Brain microvascular endothelial cell (primary cell): ENCODE measurements at regions not wholly inside any gene's neighbourhood (a gene's known extent, or its start where the extent isn't known, plus 50 kb on each side); places are given as distances from the start of the nearest gene placed in this dataset.

Experiments
- DNase-seq: peaks from one replicate; pipeline ENCODE4 v3.0.0-alpha.2; 2020
- H3K27ac ChIP-seq: fragments of 250-450 bp; sonication (Bioruptor Pico); 2 replicates; pipeline ENCODE4 v1.5.1; 2020; ENCODE audit warnings: mild to moderate bottlenecking, moderate library complexity
- H3K27me3 ChIP-seq: fragments of 250-450 bp; sonication (Bioruptor Pico); replicated peaks from 2 replicates; pipeline ENCODE4 v1.5.1; 2020; ENCODE audit warnings: mild to moderate bottlenecking
- H3K36me3 ChIP-seq: fragments of 250-450 bp; sonication (Bioruptor Pico); replicated peaks from 2 replicates; pipeline ENCODE4 v1.5.1; 2020; ENCODE audit warnings: mild to moderate bottlenecking
- H3K4me3 ChIP-seq: 2 replicates; pipeline ENCODE4 v1.5.1; 2011; ENCODE audit warnings: low read depth, mild to moderate bottlenecking, control low read depth, low read length, moderate library complexity
- CTCF ChIP-seq: IDR thresholded peaks from 2 replicates; pipeline ENCODE4 v1.5.1; 2011; ENCODE audit warnings: low read depth, mild to moderate bottlenecking, moderate library complexity, low read length, control low read depth, inconsistent platforms; ENCODE audit errors: missing control alignments
- in situ Hi-C: cut with HindIII; loops from 2 replicates; pipeline ENCODE4 v1.10.0; 2017; ENCODE audit warnings: low sequenced_read_pairs, low pct_ligation_motif_present

GRCh38 chr5:61280205-61280604 lies 51.9 kb upstream of the ZSWIM6 start:
- Histone ChIP-seq H3K27me3 (no peaks in the 10 kb centered on the region), H3K4me3 (no peak overlapping the region), H3K27ac (no peak overlapping the region), H3K36me3 (no peaks in the 10 kb centered on the region)
- no peak for TF ChIP-seq CTCF
- DNase-seq = peak; percentile 86
- in situ Hi-C loops = no loop called here

GRCh38 chr5:61280761-61281427 lies 51.2 kb upstream of the ZSWIM6 start:
- Histone ChIP-seq H3K27ac (no peak overlapping the region), H3K4me3 (no peak overlapping the region), H3K36me3 (no peaks in the 10 kb centered on the region), H3K27me3 (no peaks in the 10 kb centered on the region)
- no peak for TF ChIP-seq CTCF
- in situ Hi-C loops = no loop called here
- no peak for DNase-seq

- H3K27me3 ChIP-seq = no peaks in the 10 kb centered on the region
- DNase-seq = no peak
- TF ChIP-seq CTCF = no peak
- no peak overlapping the region for H3K27ac ChIP-seq
- no peak overlapping the region for H3K4me3 ChIP-seq
- no peaks in the 10 kb centered on the region for H3K36me3 ChIP-seq
- in situ Hi-C loops = no loop called here
Observed at GRCh38 chr5:61281686-61282085, 50.4 kb upstream of the ZSWIM6 start.
